GM18498 (cell line): ENCODE measurements at regions not wholly inside any gene's neighbourhood (a gene's known extent, or its start where the extent isn't known, plus 50 kb on each side); places are given as distances from the start of the nearest gene placed in this dataset.
A peak's percentile ranks its signal among the peaks of the same experiment; 100 is the strongest.

Experiments
- ATAC-seq: cut with Tn5 transposase; IDR thresholded peaks from one replicate; pipeline ENCODE4 v1.9.1; 2021; ENCODE audit warnings: mild to moderate bottlenecking, moderate library complexity; ENCODE audit not compliant: unreplicated experiment

DNA sequence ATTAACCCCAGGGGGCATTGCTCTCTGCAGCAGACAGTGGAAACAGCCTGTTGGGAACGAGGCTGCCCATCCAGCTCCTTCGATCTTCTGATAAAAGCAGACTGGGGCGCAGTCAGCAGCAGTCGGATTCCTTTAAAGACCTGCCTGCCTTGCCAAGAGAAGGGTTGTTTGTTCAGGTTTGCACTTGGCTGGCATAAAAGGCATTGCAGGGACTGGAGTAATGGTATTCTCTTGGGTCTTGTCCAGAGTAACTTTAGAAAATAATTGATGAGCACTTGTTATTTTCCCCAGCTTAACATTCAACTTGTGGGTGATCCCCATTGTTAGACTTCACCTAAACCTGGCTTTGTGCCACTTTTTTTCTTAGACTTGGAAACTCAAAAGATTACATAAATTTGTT lies 67.3 kb upstream of the SLC10A2 start:
- no peak for ATAC-seq

DNA sequence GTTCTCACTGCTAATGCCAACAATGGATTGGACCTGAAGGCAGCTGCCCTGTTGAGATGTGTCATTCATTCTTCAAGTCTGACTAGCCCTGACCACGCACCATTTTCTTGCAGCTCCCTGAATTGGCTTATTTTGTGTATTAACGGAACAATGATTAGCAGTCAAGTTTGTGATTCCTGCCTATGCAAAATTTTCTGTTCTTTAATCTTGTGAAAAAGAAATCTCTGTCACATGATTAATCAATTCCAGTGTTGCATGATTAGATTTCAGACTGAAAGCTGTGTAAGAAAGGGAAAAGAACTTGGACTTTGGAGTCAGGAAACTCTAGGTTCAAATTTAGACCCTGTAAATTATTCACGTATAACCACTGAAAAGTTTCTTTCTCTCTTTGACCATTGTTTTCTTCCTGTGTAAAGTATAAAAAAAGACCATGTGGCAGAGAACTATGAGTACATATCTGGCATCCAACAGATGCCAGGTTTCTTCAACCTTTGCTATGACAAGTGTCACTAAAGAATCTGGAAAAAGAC lies 64.5 kb upstream of the SLC10A2 start:
- peak; percentile 82 for ATAC-seq

DNA sequence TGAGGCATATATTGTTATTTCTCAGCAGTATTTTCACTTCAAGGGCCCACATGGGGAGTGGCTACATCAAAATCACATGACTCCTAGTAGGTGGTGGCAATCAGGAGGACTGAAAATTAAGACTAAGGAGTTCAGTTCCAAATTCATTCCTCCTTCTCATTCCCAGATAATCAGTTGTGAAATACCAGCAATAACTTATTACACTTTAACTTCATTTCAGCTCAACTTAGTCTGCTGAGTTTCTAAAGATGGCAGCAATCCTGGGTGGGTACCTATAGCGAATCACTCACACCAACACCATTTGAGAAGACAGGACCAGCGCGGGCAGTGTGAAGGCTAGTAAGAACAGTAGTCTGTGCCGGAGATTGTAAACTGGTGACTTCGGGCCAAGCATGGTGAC lies 63.9 kb upstream of the SLC10A2 start:
- peak; percentile 3 for ATAC-seq
